SU-DHL-6 (cell line): ENCODE measurements at regions not wholly inside any gene's neighbourhood (a gene's known extent, or its start where the extent isn't known, plus 50 kb on each side); places are given as distances from the start of the nearest gene placed in this dataset.

Experiments used
- EZH2phosphoT487 ChIP-seq: fragments of 200-600 bp; sonication (generic), shearing (Covaris generic); conservative IDR thresholded peaks from 2 replicates; pipeline ENCODE4 v1.6.1; 2018; ENCODE audit warnings: mild to moderate bottlenecking, antibody characterized with exemption, low read length, moderate library complexity, mixed read lengths
- TF ChIP-seq, protein P1 (sequence below): fragments of 200-600 bp; sonication (generic); IDR thresholded peaks from one replicate; pipeline ENCODE4 v1.5.1; 2017; ENCODE audit warnings: antibody characterized with exemption, mild to moderate bottlenecking, low read length, moderate library complexity; ENCODE audit not compliant: insufficient read depth, poor library complexity, severe bottlenecking

DNA sequence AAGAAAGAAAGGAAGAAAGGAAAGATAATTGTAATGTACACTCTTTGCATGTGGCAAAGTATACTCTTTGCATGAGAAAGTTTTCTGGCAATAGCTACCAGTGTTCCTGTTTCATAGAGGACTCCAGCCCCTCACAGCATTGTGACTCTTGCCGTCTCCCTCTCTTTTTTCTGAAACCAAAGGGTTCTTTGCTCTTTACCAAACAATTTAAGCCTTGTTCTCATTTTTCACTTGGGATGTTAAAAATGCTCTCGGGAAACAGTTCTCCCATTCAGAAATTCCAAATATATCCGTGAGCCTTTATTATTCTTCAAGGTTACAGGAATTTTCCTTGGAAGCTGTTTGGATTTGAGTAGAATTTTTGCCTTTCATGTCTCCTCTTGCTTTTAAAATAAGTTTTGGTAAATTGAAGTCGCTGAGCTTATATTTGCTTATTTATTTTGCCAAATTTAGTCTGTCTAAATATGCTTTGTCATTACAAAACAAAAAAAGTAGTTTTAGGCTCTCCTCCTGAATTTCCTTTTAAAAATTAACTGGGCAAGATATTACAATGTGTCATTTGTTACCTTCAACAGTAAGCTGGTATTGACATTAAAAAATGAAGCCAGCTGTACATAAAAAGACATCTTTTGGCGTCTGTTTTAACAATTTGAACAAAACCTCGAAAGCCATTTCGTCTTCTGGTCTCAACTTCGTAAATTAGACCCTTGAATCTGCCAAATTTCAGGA, 103.8 kb upstream of the ARMC2 start:
- TF ChIP-seq, protein P1, sequence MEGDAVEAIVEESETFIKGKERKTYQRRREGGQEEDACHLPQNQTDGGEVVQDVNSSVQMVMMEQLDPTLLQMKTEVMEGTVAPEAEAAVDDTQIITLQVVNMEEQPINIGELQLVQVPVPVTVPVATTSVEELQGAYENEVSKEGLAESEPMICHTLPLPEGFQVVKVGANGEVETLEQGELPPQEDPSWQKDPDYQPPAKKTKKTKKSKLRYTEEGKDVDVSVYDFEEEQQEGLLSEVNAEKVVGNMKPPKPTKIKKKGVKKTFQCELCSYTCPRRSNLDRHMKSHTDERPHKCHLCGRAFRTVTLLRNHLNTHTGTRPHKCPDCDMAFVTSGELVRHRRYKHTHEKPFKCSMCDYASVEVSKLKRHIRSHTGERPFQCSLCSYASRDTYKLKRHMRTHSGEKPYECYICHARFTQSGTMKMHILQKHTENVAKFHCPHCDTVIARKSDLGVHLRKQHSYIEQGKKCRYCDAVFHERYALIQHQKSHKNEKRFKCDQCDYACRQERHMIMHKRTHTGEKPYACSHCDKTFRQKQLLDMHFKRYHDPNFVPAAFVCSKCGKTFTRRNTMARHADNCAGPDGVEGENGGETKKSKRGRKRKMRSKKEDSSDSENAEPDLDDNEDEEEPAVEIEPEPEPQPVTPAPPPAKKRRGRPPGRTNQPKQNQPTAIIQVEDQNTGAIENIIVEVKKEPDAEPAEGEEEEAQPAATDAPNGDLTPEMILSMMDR: no peak
- no peak for TF ChIP-seq EZH2phosphoT487
